ENCODE measurements at regions not wholly inside any gene's neighbourhood (a gene's known extent, or its start where the extent isn't known, plus 50 kb on each side); places are given as distances from the start of the nearest gene placed in this dataset.

DNA sequence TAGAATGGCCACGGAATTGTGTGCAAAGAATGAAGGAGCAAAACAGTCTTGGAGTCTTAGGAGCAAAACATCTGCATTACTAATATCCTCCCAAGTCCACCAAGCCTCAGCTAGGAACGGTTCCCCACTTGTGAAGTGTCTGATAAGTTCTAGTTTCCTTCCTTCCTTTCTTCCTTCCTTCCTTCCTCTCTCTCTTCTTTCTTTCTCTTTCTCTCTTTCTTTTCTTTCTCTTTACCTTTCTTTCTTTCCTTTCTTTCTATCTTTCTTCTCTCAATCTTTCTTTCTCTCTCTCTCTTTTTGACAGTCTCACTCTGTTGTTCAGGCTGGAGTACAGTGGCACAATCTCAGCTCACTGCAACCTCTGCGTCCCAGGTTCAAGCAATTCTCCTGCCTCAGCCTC lies 160.8 kb downstream of the FOXL1 start:
- DNase-seq (ENCODE audit: insufficient read length), result no peak
- FAIRE-seq, result no peak

DNA sequence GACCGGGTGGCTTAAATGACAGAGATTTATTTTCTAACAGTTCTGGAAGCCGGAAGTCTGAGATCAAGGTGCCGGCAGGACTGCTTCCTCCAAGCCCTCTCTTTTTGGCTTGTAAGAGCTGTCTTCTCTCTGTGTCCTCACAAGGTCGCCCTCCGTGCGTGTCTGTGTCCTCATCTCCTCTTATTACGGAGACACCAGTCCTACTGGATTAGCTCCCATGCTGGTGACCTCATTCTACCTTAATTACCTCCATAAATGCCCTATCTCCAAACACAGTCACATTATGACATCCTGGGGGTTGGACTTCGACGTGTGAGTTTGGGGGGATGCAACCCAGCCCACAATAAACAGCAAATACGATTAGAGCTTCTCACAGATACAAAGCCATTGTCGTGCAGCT lies 161.5 kb downstream of the FOXL1 start:
- TF ChIP-seq POLR2A (IDR thresholded peaks at IDR 0.05; ENCODE audit: low read depth, low read length) (no peak), POLR2AphosphoS5 (IDR thresholded peaks at IDR 0.05; ENCODE audit: low read depth, low read length) (no peak), TAF1 (IDR thresholded peaks at IDR 0.05; ENCODE audit: borderline replicate concordance, low read depth, low read length) (no peak)
- no peak for FAIRE-seq
- DNase-seq (ENCODE audit: insufficient read length), result no peak

More for the DNA sequence above, 160.8 kb downstream of the FOXL1 start:
- TF ChIP-seq POLR2A (IDR thresholded peaks at IDR 0.05; ENCODE audit: low read depth, low read length), result no peak
- TF ChIP-seq TAF1 (IDR thresholded peaks at IDR 0.05; ENCODE audit: borderline replicate concordance, low read depth, low read length), result no peak
- no peak for TF ChIP-seq POLR2AphosphoS5 (IDR thresholded peaks at IDR 0.05; ENCODE audit: low read depth, low read length)

DNA sequence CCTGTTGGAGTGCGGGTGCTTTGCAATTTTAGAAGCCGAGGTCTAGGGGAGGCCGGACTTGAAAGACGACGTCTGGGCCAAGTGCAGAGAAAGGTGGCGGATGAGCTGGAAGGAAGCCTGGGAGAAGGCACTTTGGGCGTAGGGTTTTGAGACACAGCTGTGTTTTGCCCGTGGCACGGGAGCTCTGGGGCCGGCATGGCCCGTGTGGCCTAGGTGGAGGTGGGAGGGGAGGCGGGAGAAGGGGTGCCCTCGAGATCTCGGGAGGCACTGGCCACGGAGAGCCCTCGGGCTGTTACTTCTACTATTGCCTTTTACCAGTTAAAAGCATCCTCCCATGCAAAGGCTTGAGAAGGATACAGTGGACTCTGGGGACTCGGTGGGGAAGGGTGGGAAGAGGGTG lies 161.9 kb downstream of the FOXL1 start:
- TF ChIP-seq POLR2A (IDR thresholded peaks at IDR 0.05; ENCODE audit: low read depth, low read length) (no peak), POLR2AphosphoS5 (IDR thresholded peaks at IDR 0.05; ENCODE audit: low read depth, low read length) (no peak), TAF1 (IDR thresholded peaks at IDR 0.05; ENCODE audit: borderline replicate concordance, low read depth, low read length) (no peak)
- DNase-seq (ENCODE audit: insufficient read length) (no peak), FAIRE-seq (no peak)

DNA sequence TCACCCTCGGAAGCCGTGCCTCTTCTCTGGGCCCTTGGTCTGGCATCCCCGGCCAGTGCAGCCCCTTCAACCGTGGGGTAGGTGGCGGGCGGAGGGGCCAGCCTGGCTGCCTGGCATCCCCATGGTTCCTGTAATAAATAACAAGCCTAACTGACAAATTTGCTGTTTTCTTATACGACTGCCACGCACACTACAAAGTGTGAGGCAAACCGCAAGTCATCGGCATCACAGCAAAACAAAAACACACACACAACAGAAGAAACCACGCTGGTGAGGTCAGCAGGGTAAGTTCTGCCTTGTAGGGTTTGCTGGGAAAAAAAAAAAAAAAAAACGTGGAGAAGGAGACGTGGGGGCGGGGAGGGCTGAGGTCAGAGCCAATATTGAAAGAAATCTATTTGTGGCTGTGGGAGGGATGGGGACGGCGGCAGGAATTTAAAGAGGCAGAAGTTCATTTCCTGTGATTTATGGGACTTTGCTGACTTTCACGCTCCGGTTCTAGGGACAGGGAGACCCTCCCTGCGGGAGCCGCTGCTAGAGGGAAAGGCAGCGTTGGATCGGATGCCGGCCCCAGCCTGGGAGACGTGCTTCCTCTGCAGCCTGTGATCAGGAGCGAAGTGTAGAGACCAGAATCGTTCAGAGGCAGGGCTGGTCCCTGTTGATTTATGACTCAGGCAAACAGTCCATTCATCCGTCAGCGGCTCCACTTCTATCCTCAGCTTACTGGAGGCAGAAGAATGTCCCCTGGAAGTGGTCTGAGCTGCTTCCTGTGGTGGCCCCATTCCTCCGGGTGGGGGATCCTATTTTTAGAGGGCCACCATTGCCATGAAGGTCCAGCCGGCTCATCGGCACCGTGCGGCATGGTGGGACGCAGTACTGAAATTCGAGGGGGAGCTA lies 162.8 kb downstream of the FOXL1 start:
- FAIRE-seq (no peak), DNase-seq (ENCODE audit: insufficient read length) (no peak)
- TF ChIP-seq TAF1 (IDR thresholded peaks at IDR 0.05; ENCODE audit: borderline replicate concordance, low read depth, low read length) (no peak), POLR2AphosphoS5 (IDR thresholded peaks at IDR 0.05; ENCODE audit: low read depth, low read length) (no peak), POLR2A (IDR thresholded peaks at IDR 0.05; ENCODE audit: low read depth, low read length) (no peak)

DNA sequence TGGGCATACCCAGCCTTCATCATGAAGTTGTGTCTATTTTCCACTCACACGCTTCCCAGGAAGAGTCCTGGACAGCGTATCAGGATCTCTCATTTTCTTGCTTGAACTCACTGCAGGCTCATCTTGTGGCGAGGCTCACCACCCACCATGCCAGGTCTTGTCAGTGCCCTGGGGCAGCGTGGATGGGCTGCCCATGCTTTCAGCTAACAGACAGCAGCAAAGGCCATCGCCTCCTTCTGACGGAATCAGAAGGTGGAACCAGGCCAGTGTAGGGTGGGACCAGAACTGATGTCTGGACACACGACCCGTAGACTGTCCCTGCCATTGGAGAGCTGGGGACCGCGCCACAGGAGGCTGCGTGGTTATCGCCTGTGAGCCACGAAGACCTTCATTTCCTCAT lies 169.4 kb downstream of the FOXL1 start:
- FAIRE-seq (no peak), DNase-seq (ENCODE audit: insufficient read length) (no peak)
- TF ChIP-seq TAF1 (IDR thresholded peaks at IDR 0.05; ENCODE audit: borderline replicate concordance, low read depth, low read length) (no peak), POLR2A (IDR thresholded peaks at IDR 0.05; ENCODE audit: low read depth, low read length) (no peak), POLR2AphosphoS5 (IDR thresholded peaks at IDR 0.05; ENCODE audit: low read depth, low read length) (no peak)

DNA sequence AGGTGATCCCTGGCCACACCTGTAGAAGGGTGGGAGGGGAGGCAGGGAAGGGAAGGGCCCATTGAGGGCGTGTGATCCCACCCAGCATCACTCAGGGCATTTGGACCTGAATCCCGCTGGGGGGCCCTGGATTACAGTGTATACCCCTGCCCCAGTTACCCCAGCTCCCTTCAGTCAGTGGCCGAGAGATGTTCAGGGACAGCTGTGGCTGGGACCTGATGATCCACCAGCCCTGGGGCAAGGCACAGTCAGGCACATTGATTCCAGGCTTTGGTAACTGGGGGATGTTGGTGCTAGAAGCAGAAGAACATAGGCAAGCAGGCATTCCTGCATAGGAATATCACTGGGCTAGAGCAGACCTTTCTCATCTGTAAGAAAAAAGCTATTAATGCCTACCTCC lies 170.3 kb downstream of the FOXL1 start:
- no peak for FAIRE-seq
- no peak for TF ChIP-seq POLR2A (IDR thresholded peaks at IDR 0.05; ENCODE audit: low read depth, low read length)
- no peak for TF ChIP-seq TAF1 (IDR thresholded peaks at IDR 0.05; ENCODE audit: borderline replicate concordance, low read depth, low read length)
- TF ChIP-seq POLR2AphosphoS5 (IDR thresholded peaks at IDR 0.05; ENCODE audit: low read depth, low read length), result no peak

DNA sequence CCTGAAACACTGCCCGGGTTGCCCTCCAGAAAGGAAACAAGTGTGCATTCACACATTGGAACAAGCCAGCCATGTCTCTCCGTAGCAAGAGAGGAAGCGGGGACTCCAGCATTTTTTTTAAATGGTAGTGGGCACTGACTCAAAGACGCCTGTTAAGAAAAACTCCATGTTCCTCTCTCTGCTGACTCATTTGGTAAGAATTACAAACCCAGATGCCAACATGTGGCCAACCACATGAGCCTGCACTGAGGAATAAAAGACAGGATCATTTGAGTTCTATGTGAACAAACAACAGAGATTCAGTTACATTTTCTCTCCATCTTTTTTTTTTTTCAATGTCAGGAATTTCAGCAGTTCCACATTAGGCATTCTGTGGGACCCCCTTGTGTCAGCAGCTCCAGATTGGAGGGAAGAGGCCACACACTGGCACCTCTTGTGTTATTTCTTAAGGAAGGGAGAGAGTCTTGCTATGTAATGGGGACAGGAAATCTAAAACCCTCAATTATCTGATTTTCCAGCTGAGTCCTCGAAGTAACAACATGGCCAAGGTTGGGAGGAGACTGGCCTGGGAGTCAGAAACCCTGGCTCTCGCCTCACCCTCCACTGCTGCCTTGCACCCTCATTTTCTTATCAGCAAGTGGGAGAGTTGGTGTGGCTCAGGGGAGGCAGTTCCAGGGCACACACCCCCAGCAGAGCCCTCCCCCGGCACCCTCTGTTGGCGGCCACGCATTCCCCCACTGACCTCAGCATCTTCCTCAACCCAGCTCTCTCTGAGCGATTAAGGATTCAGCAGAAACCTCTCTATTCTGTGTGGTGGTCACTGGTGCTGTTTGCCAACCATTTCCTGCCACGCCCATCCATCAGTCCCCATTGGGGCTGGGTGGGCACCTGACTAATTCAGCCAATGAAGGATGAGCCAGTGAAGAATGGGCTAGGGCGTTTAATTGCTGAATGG lies 173.0 kb downstream of the FOXL1 start:
- TF ChIP-seq TAF1 (IDR thresholded peaks at IDR 0.05; ENCODE audit: borderline replicate concordance, low read depth, low read length) (no peak), POLR2A (IDR thresholded peaks at IDR 0.05; ENCODE audit: low read depth, low read length) (no peak), POLR2AphosphoS5 (IDR thresholded peaks at IDR 0.05; ENCODE audit: low read depth, low read length) (no peak)
- no peak for DNase-seq (ENCODE audit: insufficient read length)
- FAIRE-seq, result no peak

More for the DNA sequence above, 170.3 kb downstream of the FOXL1 start:
- no peak for DNase-seq (ENCODE audit: insufficient read length)

DNA sequence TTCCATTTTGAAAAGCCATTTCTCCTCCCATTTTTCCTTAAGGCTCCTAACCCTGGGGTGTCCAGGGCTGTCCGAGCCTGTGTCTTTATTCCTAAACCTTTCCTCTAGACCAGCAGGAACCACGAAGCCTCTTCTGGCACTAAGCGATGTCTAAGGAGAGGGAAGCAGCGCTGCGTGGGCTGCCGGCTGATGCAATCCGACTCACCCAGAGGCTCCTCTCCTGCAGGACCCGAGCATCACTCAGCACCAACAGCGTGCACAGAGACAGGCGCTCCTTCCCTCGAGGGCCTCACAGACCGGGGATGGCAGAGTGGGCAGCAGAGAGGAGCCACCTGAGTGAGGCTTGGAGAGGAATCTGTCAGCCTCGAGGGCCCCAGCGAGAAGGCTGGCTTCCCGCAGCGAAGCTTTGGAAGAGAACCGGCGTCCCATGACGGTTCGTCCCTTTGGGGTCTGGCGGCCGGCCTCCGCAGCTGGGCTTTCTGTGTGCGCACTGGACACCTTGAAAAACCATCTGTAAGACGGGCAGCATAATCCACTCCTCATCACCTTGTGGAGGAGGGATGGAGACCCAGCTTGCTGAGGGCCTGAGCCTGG lies 174.3 kb downstream of the FOXL1 start:
- no peak for TF ChIP-seq TAF1 (IDR thresholded peaks at IDR 0.05; ENCODE audit: borderline replicate concordance, low read depth, low read length)
- FAIRE-seq (no peak), DNase-seq (ENCODE audit: insufficient read length) (no peak)

DNA sequence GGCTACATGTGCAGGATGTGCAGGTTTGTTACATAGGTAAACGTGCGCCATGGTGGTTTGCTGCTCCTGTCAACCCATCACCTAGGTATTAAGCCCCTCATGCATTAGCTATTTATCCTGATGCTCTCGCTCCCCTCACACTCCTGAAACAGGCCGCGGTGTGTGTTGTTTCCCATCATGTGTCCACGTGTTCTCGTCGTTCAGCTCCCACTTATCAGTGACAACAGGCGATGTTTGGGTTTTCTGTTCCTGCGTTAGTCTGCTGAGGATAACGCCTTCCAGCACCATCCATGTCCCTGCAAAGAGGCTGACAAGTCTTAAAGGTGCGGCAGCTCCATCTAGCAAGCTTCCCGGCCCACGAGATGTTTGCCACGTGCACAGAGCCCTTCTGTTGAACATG lies 175.1 kb downstream of the FOXL1 start:
- DNase-seq (ENCODE audit: insufficient read length), result no peak
- no peak for TF ChIP-seq POLR2AphosphoS5 (IDR thresholded peaks at IDR 0.05; ENCODE audit: low read depth, low read length)
- no peak for TF ChIP-seq POLR2A (IDR thresholded peaks at IDR 0.05; ENCODE audit: low read depth, low read length)
- no peak for TF ChIP-seq TAF1 (IDR thresholded peaks at IDR 0.05; ENCODE audit: borderline replicate concordance, low read depth, low read length)
- no peak for FAIRE-seq

DNA sequence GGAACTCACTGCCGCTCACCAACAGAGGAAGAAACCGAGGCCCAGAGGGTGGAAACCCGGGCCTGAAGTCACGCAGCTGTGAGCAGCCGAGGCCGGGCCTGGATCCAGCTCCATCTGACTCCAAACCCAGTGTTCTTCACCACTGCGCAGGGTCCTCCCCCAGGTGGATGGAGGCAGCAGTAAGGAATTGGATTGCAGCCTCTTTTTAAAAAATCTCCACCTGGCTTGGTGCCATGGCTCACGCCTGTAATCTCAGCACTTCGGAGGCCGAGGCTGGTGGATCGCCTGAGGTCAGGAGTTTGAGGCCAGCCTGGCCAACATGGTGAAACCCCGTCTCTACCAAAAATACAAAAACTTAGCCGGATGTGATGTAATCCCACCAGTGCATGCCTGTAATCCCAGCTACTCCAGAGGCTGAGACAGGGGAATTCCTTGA lies 177.2 kb downstream of the FOXL1 start:
- DNase-seq (ENCODE audit: insufficient read length) (no peak), FAIRE-seq (no peak)
- TF ChIP-seq POLR2A (IDR thresholded peaks at IDR 0.05; ENCODE audit: low read depth, low read length) (no peak), TAF1 (IDR thresholded peaks at IDR 0.05; ENCODE audit: borderline replicate concordance, low read depth, low read length) (no peak), POLR2AphosphoS5 (IDR thresholded peaks at IDR 0.05; ENCODE audit: low read depth, low read length) (no peak)

Measured in GM12892 (cell line).